HepG2 (cell line): ENCODE measurements at regions not wholly inside any gene's neighbourhood (a gene's known extent, or its start where the extent isn't known, plus 50 kb on each side); places are given as distances from the start of the nearest gene placed in this dataset.

Source experiments
- ATAC-seq: fragments of 200-7000 bp; cut with Tn5 transposase; 3 replicates; pipeline ENCODE4 v1.9.1; 2020; ENCODE audit warnings: mild to moderate bottlenecking, moderate library complexity
- BruUV-seq: library from RNA; stranded (reverse); fragments of 400-500 nt; replicated peaks from 2 replicates; lab custom pipeline; 2021; lab: Mats Ljungman, UMichigan
- CTCF ChIA-PET: fragments of 300-600 bp; formaldehyde crosslinking; extraction: SDS; loops from one replicate; lab custom pipeline; 2021; ENCODE audit warnings: low total read pairs, inconsistent platforms, low intra/inter-chr PET ratio; lab: Yijun Ruan, JAX
- POLR2A ChIA-PET: fragments of 350-600 bp; sonication (Branson Sonifier 250); formaldehyde crosslinking; loops from one replicate; lab custom pipeline; 2020; ENCODE audit warnings: antibody characterized with exemption, inconsistent platforms; lab: Yijun Ruan, JAX
- DNase-seq: peaks from one replicate; pipeline ENCODE4 v3.0.0-alpha.2; 2015; ENCODE audit warnings: low spot score
- FAIRE-seq: peaks from 3 replicates; lab custom pipeline; 2011; peaks lifted over from hg19 to GRCh38; lab: Jason Lieb, UNC
- H2AFZ ChIP-seq: one replicate; pipeline ENCODE4 v1.6.1; 2011; ENCODE audit warnings: low read length, inconsistent platforms
- H3K27ac ChIP-seq: fragments of 300-600 bp; 3 replicates; pipeline ENCODE4 v1.8.0; 2011; ENCODE audit warnings: mixed run types, mild to moderate bottlenecking, mixed read lengths, low read length, inconsistent platforms; ENCODE audit not compliant: insufficient read depth; ENCODE audit errors: extremely low read length
- H3K27me3 ChIP-seq, 2 experiments: fragments of 200-600 bp in 1 of 2; 2 replicates in 1 of 2; 3 replicates in 1 of 2; pipeline versions ENCODE4 v1.6.0 to v1.8.0; 2011; ENCODE audit warnings: low read length in 2 of 2, mild to moderate bottlenecking in 2 of 2, moderate library complexity in 2 of 2, inconsistent platforms in 1 of 2; ENCODE audit not compliant: insufficient read depth in 2 of 2, control insufficient read depth in 1 of 2
- H3K36me3 ChIP-seq, 2 experiments: fragments of 200-600 bp in 1 of 2; replicated peaks in 1 of 2; 2 replicates in 1 of 2; 3 replicates in 1 of 2; pipeline versions ENCODE4 v1.5.1 to v1.8.0; 2011; ENCODE audit warnings: low read length in 2 of 2, inconsistent platforms in 1 of 2; ENCODE audit not compliant: insufficient read depth in 2 of 2, control insufficient read depth in 1 of 2
- H3K4me1 ChIP-seq: 2 replicates; pipeline ENCODE4 v1.5.1; 2012; ENCODE audit warnings: low read length, inconsistent platforms; ENCODE audit not compliant: insufficient read depth
- H3K4me2 ChIP-seq: 2 replicates; pipeline ENCODE4 v1.6.0; 2011; ENCODE audit warnings: low read depth, low read length, inconsistent platforms
- H3K4me3 ChIP-seq, 3 experiments: fragments of 200-600 bp in 1 of 3; sonication (generic), shearing (Covaris generic) in 1 of 3; replicated peaks in 1 of 3; 2 replicates each; pipeline ENCODE4 v1.5.1; 2011 to 2016; ENCODE audit warnings: low read length in 3 of 3, inconsistent platforms in 2 of 3, low read depth in 2 of 3, mild to moderate bottlenecking in 2 of 3, control low read depth in 1 of 3, mixed read lengths in 1 of 3; ENCODE audit not compliant: insufficient read depth in 1 of 3
- H3K79me2 ChIP-seq: one replicate; pipeline ENCODE4 v1.6.1; 2011; ENCODE audit warnings: low read length, inconsistent platforms; ENCODE audit not compliant: insufficient read depth
- H3K9ac ChIP-seq: 2 replicates; pipeline ENCODE4 v1.6.0; 2011; ENCODE audit warnings: mild to moderate bottlenecking, low read depth, low read length, inconsistent platforms; ENCODE audit not compliant: insufficient read depth
- H3K9me3 ChIP-seq: 2 replicates; pipeline ENCODE4 v1.5.1; 2012; ENCODE audit warnings: mild to moderate bottlenecking, low read length
- H4K20me1 ChIP-seq: 2 replicates; pipeline ENCODE4 v1.6.0; 2011; ENCODE audit warnings: inconsistent platforms, mild to moderate bottlenecking, low read length, moderate library complexity; ENCODE audit not compliant: insufficient read depth
- ATF3 ChIP-seq: sonication (generic); formaldehyde crosslinking; IDR thresholded peaks from 2 replicates; pipeline ENCODE4 v1.4.0; 2020; ENCODE audit warnings: missing genetic modification reagents
- CCDC6 ChIP-seq: sonication (generic); formaldehyde crosslinking; IDR thresholded peaks from 2 replicates; pipeline ENCODE4 v1.8.1; 2022; ENCODE audit warnings: mild to moderate bottlenecking, missing genetic modification reagents, moderate library complexity
- EEA1 ChIP-seq: sonication (generic); formaldehyde crosslinking; IDR thresholded peaks from 2 replicates; pipeline ENCODE4 v1.5.1; 2020; ENCODE audit warnings: mild to moderate bottlenecking, missing genetic modification reagents, borderline replicate concordance
- ELF4 ChIP-seq: sonication (generic); formaldehyde crosslinking; IDR thresholded peaks from 2 replicates; pipeline ENCODE4 v1.5.0; 2020; ENCODE audit warnings: missing genetic modification reagents, mild to moderate bottlenecking, moderate library complexity, borderline replicate concordance
- FOXA1 ChIP-seq, 2 experiments: fragments of 450-650 bp in 1 of 2; sonication (generic) in 1 of 2; formaldehyde crosslinking in 1 of 2; IDR thresholded peaks; 2 replicates each; pipeline versions ENCODE4 v1.4.0 to v1.6.1; 2016 to 2020; ENCODE audit warnings: missing genetic modification reagents in 1 of 2
- MED13 ChIP-seq: sonication (generic); formaldehyde crosslinking; IDR thresholded peaks from 2 replicates; pipeline ENCODE4 v1.5.0; 2020; ENCODE audit warnings: missing genetic modification reagents
- NFYB ChIP-seq: sonication (generic); formaldehyde crosslinking; IDR thresholded peaks from 2 replicates; pipeline ENCODE4 v1.4.0; 2020; ENCODE audit warnings: missing genetic modification reagents
- NR2F2 ChIP-seq: IDR thresholded peaks from 2 replicates; pipeline ENCODE4 v1.6.1; 2012; ENCODE audit warnings: low read depth, inconsistent platforms, borderline replicate concordance
- TARDBP ChIP-seq: sonication (generic); formaldehyde crosslinking; IDR thresholded peaks from 2 replicates; pipeline ENCODE4 v1.8.0; 2022; ENCODE audit warnings: mild to moderate bottlenecking, missing genetic modification reagents
- ZBTB40 ChIP-seq, 2 experiments: fragments of 450-650 bp in 1 of 2; sonication (generic) in 1 of 2; formaldehyde crosslinking in 1 of 2; IDR thresholded peaks; 2 replicates each; pipeline versions ENCODE4 v1.6.1 to v1.8.0; 2016 to 2022; ENCODE audit warnings: antibody characterized with exemption in 1 of 2, mild to moderate bottlenecking in 1 of 2, missing genetic modification reagents in 1 of 2
- ZNF629 ChIP-seq: sonication (generic); formaldehyde crosslinking; conservative IDR thresholded peaks from 2 replicates; pipeline ENCODE4 v1.5.0; 2020; ENCODE audit warnings: missing genetic modification reagents
- ZNF710 ChIP-seq: sonication (generic); formaldehyde crosslinking; IDR thresholded peaks from 2 replicates; pipeline ENCODE4 v1.5.0; 2020; ENCODE audit warnings: mild to moderate bottlenecking, missing genetic modification reagents, borderline replicate concordance
- ZNF839 ChIP-seq: sonication (generic); formaldehyde crosslinking; IDR thresholded peaks from 2 replicates; pipeline ENCODE4 v1.4.0; 2020; ENCODE audit warnings: missing genetic modification reagents, mild to moderate bottlenecking, borderline replicate concordance
- WGBS: methylation state at CpG from one replicate; pipeline ENCODE4 v1.1.6; 2017; ENCODE audit warnings: low lambda C conversion rate; 5-methylcytosine and 5-hydroxymethylcytosine counted together
- in situ Hi-C: cut with HindIII; loops from 2 replicates; pipeline ENCODE4 v1.10.0; 2017; ENCODE audit warnings: low pct_unique_long_range_greater_than_20kb; ENCODE audit not compliant: extremely low pct_ligation_motif_present
- intact Hi-C: fragments of 100-400 bp; cut with micrococcal nuclease; formaldehyde crosslinking; loops from one replicate; pipeline ENCODE4 v1.10.0; 2022; ENCODE audit not compliant: unreplicated experiment

GRCh38 chr18:76144844-76145243, 350.2 kb downstream of the ZNF516 start (continued):
- TF ChIP-seq ZBTB40 (IDR thresholded peaks at IDR 0.05) (no peak), ZBTB40 (CRISPR knock-in tag; IDR thresholded peaks at IDR 0.05) (no peak), TARDBP (no peak)
- TF ChIP-seq, all 625 proteins: peak for 0

GRCh38 chr18:76142611-76143010, 352.4 kb downstream of the ZNF516 start:
- no peak for DNase-seq
- ATAC-seq = no peak
- Histone ChIP-seq H3K27me3 (peaks cover 1 to 33% of the 10 kb centered on the region in 2 experiments), H4K20me1 (no peaks in the 10 kb centered on the region), H3K36me3 (no peaks in the 10 kb centered on the region), H2AFZ (no peak overlapping the region), H3K4me1 (no peaks in the 10 kb centered on the region), H3K27ac (no peak overlapping the region), H3K9me3 (no peaks in the 10 kb centered on the region), H3K4me3 (no peak overlapping the region), H3K9ac (no peak overlapping the region), H3K79me2 (no peaks in the 10 kb centered on the region), H3K4me2 (no peak overlapping the region)
- BruUV-seq = no TSS peak
- no peak for FAIRE-seq
- ChIA-PET POLR2A (no interaction called here), CTCF (no interaction called here)
- in situ Hi-C loops = no loop called here
- WGBS = 6% methylated on average over 2 of the region's 2 CpGs
- intact Hi-C loops = no loop called here
- no peak for TF ChIP-seq NR2F2
- no peak for TF ChIP-seq CCDC6 (CRISPR knock-in tag)
- TF ChIP-seq ZNF629 (CRISPR knock-in tag) = no peak
- no peak for TF ChIP-seq ATF3 (CRISPR knock-in tag)
- no peak for TF ChIP-seq ZNF710 (CRISPR knock-in tag)
- no peak for TF ChIP-seq MED13 (CRISPR knock-in tag)
- TF ChIP-seq FOXA1 (IDR thresholded peaks at IDR 0.05) = no peak
- TF ChIP-seq FOXA1 (CRISPR knock-in tag; IDR thresholded peaks at IDR 0.05) = no peak
- no peak for TF ChIP-seq NFYB (CRISPR knock-in tag)
- TF ChIP-seq ELF4 (CRISPR knock-in tag) = no peak
- no peak for TF ChIP-seq ZNF839 (CRISPR knock-in tag)
- TF ChIP-seq EEA1 (CRISPR knock-in tag) = no peak
